Glutamatergic neuron (in vitro differentiated cells): ENCODE measurements at regions not wholly inside any gene's neighbourhood (a gene's known extent, or its start where the extent isn't known, plus 50 kb on each side); places are given as distances from the start of the nearest gene placed in this dataset.
A peak's percentile ranks its signal among the peaks of the same experiment; 100 is the strongest.

Experiments used
- DNase-seq: peaks from one replicate; pipeline ENCODE4 v3.0.0; 2022
- H3K27ac Mint-ChIP-seq: one replicate; pipeline ENCODE4 v1.8.0; 2020; ENCODE audit warnings: mild to moderate bottlenecking, mixed read lengths, inconsistent platforms; ENCODE audit not compliant: unreplicated experiment
- H3K27me3 Mint-ChIP-seq: one replicate; pipeline ENCODE4 v1.8.0; 2020; ENCODE audit warnings: mild to moderate bottlenecking, moderate library complexity, mixed read lengths, inconsistent platforms; ENCODE audit not compliant: unreplicated experiment
- H3K36me3 Mint-ChIP-seq: one replicate; pipeline ENCODE4 v1.8.0; 2020; ENCODE audit warnings: mild to moderate bottlenecking, mixed read lengths, inconsistent platforms; ENCODE audit not compliant: unreplicated experiment
- H3K4me1 Mint-ChIP-seq: one replicate; pipeline ENCODE4 v1.8.0; 2020; ENCODE audit warnings: mild to moderate bottlenecking, low read depth, mixed read lengths, inconsistent platforms; ENCODE audit not compliant: unreplicated experiment
- H3K4me3 Mint-ChIP-seq: one replicate; pipeline ENCODE4 v1.8.0; 2020; ENCODE audit warnings: mild to moderate bottlenecking, mixed read lengths, inconsistent platforms; ENCODE audit not compliant: unreplicated experiment
- H3K9me3 Mint-ChIP-seq: one replicate; pipeline ENCODE4 v1.8.0; 2020; ENCODE audit warnings: mild to moderate bottlenecking, moderate library complexity, mixed read lengths, inconsistent platforms; ENCODE audit not compliant: unreplicated experiment
- TF ChIP-seq, protein P1 (sequence below): fragments of 200-600 bp; sonication (generic); IDR thresholded peaks from one replicate; pipeline ENCODE4 v1.5.0; 2021; ENCODE audit not compliant: partially characterized antibody, unreplicated experiment

DNA sequence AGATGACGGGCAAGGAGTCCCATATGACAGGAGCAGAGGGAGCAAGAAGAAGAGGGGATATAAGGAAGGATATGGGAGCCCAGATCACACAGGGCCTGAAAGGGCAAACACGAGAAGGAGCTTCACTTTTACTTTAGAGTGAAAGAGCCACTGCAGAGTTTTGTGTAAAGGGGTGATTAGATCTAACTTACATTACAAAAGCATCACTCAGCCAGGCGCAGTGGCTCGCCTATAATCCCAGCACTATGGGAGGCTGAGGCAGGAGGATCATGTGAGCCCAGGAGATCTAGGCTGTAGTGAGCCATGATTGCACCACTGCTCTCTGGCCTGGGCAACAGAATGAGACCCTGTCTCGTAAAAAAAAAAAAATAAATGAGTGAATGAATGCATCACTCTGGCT lies 91.1 kb downstream of the MPP7 start:
- H3K27ac Mint-ChIP-seq: no peak overlapping the region

DNA sequence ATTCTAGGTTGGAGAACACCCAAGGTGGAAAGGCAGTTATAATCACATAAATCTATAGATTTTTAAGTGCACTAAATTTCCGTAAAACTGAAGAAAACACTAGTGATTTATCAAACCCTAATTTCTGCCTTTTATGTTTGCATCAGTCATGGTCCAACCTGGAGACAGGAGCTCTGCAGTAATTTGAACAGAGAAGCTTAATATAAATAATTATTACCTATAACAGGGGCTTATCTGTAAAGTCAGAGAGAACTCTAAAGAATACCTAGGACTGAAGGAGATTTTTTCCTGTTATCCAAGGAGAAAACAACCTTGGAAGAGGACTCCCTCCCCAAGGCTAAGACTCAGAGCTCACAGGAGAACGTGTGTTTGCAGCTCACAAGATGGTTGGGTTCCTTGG lies 95.1 kb downstream of the MPP7 start:
- Mint-ChIP-seq H3K27me3 (no peaks in the 10 kb centered on the region), H3K4me3 (no peak overlapping the region), H3K9me3 (no peaks in the 10 kb centered on the region), H3K36me3 (no peaks in the 10 kb centered on the region), H3K27ac (no peak overlapping the region), H3K4me1 (peaks cover 6% of the 10 kb centered on the region)
- TF ChIP-seq, protein P1, sequence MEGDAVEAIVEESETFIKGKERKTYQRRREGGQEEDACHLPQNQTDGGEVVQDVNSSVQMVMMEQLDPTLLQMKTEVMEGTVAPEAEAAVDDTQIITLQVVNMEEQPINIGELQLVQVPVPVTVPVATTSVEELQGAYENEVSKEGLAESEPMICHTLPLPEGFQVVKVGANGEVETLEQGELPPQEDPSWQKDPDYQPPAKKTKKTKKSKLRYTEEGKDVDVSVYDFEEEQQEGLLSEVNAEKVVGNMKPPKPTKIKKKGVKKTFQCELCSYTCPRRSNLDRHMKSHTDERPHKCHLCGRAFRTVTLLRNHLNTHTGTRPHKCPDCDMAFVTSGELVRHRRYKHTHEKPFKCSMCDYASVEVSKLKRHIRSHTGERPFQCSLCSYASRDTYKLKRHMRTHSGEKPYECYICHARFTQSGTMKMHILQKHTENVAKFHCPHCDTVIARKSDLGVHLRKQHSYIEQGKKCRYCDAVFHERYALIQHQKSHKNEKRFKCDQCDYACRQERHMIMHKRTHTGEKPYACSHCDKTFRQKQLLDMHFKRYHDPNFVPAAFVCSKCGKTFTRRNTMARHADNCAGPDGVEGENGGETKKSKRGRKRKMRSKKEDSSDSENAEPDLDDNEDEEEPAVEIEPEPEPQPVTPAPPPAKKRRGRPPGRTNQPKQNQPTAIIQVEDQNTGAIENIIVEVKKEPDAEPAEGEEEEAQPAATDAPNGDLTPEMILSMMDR: no peak
- no peak for DNase-seq

More for the DNA sequence above, 91.1 kb downstream of the MPP7 start:
- H3K36me3 Mint-ChIP-seq: no peaks in the 10 kb centered on the region
- TF ChIP-seq, protein P1: no peak
- no peaks in the 10 kb centered on the region for H3K9me3 Mint-ChIP-seq
- no peak overlapping the region for H3K4me3 Mint-ChIP-seq
- H3K27me3 Mint-ChIP-seq: peaks cover 2% of the 10 kb centered on the region
- no peak for DNase-seq
- H3K4me1 Mint-ChIP-seq: no peaks in the 10 kb centered on the region

DNA sequence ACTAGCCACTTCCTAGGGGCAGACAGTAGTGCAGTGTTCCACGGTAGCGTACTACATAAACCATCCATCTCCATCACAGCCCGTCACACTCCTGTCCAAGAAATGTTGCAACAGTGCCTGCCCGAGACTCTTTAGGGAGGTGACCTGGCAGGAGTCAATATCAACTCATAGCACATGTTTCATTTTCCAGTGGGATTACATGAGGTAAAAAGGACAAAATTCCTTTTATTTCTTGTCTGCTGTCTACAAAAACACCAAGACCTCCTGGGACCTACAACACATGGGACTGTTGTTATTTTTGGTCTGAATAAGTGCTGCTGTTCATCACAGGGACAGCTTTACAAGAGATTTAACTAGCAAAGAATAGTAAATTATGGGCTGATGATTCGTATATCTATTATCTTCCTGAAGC lies 99.9 kb downstream of the MPP7 start:
- no peak for DNase-seq
- H3K4me1 Mint-ChIP-seq: peaks cover 15% of the 10 kb centered on the region
- peak overlapping the region; percentile 26 for H3K27ac Mint-ChIP-seq
- TF ChIP-seq, protein P1: no peak
- no peaks in the 10 kb centered on the region for H3K36me3 Mint-ChIP-seq
- H3K9me3 Mint-ChIP-seq: no peaks in the 10 kb centered on the region
- no peaks in the 10 kb centered on the region for H3K27me3 Mint-ChIP-seq
- no peak overlapping the region for H3K4me3 Mint-ChIP-seq

DNA sequence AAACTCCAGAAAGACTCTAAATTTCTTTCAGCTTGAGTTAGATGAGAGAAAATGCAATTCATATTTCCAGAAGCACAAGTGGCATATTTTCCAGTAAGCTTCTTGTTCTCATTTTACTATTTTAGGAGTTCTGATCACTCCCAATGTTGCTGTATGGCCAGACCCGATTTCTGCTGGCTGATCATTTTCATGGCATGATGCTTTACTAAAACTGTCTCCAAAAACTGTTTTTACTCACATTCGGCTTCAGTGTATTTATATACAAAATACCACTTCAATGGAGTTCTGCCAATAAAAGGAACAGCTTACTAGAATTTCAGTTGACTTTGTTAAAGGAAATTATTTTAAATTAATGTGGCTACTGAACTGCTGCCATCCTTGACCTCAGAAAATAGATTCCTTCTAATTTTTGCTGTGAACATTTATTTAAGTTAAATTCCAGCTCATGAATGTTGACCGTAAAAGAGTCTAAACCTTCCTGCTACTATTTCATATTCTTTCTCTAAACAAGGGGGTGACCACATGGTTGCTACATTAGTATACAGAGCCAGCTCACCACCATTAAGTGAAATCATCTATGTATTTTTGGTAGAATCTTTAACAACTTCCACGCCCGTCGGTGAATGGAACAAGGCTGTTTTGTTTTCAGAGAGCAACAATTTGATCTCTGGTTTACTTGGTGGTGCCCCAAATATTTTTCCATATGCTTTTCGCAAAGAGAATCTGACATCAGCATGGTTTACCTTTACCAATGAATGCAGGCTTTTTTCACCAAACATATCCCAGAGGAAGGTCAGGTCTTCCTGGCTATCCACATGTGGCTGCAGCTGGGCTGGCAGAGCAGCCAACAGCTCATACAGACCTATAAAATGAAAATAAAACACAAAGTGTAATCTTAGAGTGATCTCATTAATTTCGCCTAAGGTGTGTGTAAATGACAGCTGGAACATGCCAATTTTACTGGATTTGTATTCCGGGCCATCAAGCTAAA lies 101.2 kb downstream of the MPP7 start:
- Mint-ChIP-seq H3K36me3 (no peaks in the 10 kb centered on the region), H3K4me3 (no peak overlapping the region), H3K9me3 (peaks cover 3% of the 10 kb centered on the region), H3K27ac (no peak overlapping the region), H3K4me1 (peaks cover 15% of the 10 kb centered on the region), H3K27me3 (peaks cover 2% of the 10 kb centered on the region)
- TF ChIP-seq, protein P1: no peak
- DNase-seq: no peak

DNA sequence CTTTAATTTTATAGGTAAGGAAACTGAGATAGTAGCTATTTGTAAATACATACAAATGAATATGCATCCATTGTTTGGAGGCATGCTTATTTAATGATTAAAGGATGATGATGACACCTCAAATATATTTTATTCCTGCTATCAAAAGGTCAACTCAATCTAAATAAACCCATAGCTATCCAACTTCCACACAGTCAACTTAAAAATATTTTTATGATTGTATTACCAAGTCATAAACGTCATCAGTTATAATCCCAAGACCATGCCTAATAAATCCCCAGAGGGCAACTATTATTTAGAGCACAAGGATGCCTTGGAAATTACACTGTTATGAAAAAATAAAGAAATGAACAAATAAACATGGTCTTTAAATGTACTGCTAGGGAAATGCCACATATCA lies 102.1 kb downstream of the MPP7 start:
- Mint-ChIP-seq H3K4me1 (peaks cover 15% of the 10 kb centered on the region), H3K27ac (no peak overlapping the region), H3K9me3 (peaks cover 3% of the 10 kb centered on the region), H3K4me3 (no peak overlapping the region), H3K36me3 (no peaks in the 10 kb centered on the region), H3K27me3 (peaks cover 2% of the 10 kb centered on the region)
- TF ChIP-seq, protein P1: no peak
- no peak for DNase-seq
